ENCODE measurements at regions not wholly inside any gene's neighbourhood (a gene's known extent, or its start where the extent isn't known, plus 50 kb on each side); places are given as distances from the start of the nearest gene placed in this dataset.

DNA sequence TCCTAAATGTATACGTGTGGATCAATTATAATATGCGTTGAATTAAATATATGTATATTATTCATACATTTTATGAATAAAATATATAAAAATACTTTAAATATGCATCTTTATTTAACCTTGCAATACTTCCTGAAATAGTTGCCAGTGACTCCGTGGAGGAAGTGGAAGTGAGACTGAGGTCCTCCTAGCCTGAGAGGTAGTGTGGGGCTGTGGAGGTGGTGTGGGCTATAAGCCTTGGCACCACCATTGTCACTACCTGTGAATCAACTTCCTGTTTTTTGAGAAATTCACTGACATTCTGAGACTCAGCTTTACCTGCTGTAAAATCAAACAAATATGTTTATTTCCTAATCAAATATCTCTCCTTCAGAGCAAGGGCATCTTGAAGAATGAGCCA is 514.2 kb downstream of the VRK1 start:
- DNase-seq, result no peak

- no peak for DNase-seq
Measured at GRCh38 chr14:97312910-97313309, 515.7 kb downstream of the VRK1 start.

GRCh38 chr14:97315790-97316189 is 518.6 kb downstream of the VRK1 start:
- DNase-seq, result no peak

DNA sequence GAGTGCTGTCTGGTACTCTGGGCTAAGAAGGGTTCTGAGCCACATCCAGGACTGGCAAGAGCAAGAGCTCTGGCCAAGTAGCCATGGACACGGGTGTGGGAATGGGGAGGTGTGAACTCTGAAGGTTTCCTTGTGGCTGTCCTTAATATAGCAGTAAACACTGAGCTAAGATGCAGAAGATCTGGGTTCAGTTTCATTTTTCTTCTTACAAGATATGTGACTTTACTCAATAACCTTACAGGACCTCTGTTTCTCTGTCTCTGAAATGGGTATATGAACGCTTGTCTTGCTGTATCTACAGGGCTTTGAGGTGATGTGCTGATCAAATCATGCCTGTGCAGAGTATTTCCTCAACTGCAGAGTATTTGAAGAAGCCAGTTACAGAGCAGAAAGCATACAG is 521.2 kb downstream of the VRK1 start:
- DNase-seq, result no peak

GRCh38 chr14:97319691-97320090 is 522.5 kb downstream of the VRK1 start:
- no peak for DNase-seq

DNA sequence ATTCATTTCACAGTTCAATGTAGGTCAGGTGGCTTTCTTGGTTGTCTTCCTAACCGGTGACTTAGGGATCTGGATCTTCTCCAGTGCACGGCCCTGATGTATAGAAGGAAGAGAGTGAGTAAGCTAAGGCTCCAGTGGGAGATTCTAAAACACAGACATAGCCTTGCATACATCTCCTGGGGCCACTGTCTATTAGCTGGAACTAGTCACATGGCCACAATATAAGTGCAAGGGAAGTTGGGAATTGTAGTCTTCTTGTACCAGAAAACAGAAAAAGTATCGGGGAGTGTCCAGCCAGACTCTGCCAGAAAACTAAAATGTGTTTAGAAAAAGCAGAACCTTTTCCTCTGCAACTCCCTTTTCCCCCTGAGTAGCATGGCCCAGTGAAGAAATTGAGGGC is 531.6 kb downstream of the VRK1 start:
- DNase-seq, result no peak

- DNase-seq, result no peak
Measured at GRCh38 chr14:97329701-97330100, 532.5 kb downstream of the VRK1 start.

GRCh38 chr14:97331058-97331457 is 533.9 kb downstream of the VRK1 start:
- DNase-seq, result no peak

GRCh38 chr14:97331526-97331925 is 534.3 kb downstream of the VRK1 start:
- no peak for DNase-seq

GRCh38 chr14:97336179-97336578 is 539.0 kb downstream of the VRK1 start:
- DNase-seq, result no peak

GRCh38 chr14:97336816-97337215 is 539.6 kb downstream of the VRK1 start:
- DNase-seq, result no peak

DNA sequence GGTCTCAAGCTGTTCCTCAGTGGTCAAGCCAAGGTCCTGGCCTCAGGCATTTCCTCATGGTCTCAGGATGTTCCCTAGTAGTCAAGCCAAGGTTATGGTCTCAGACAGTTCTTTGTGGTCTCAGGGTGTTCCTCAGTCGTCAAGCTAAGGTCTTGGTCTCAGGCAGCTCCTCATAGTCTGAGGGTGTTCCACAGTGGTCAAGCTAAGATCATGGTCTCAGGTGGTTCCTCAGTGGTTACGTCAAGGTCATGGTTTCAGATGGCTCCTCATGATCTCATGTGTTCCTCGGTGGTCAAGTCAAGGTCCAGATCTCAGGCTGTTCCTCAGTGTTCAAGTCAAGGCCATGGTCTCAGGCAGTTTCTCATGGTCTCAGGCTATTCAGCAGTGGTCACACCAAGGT is 540.1 kb downstream of the VRK1 start:
- no peak for DNase-seq

GRCh38 chr14:97337670-97338069 is 540.5 kb downstream of the VRK1 start:
- DNase-seq, result no peak

GRCh38 chr14:97344666-97345065 is 547.5 kb downstream of the VRK1 start:
- DNase-seq, result no peak

- DNase-seq, result no peak
Measured at GRCh38 chr14:97346675-97347074, 549.5 kb downstream of the VRK1 start.

- DNase-seq, result no peak
Measured at GRCh38 chr14:97349463-97349862, 552.3 kb downstream of the VRK1 start.

- no peak for DNase-seq
Measured at GRCh38 chr14:97349946-97350345, 552.8 kb downstream of the VRK1 start.

- DNase-seq, result no peak
Measured at GRCh38 chr14:97350415-97350814, 553.2 kb downstream of the VRK1 start.

- no peak for DNase-seq
Measured at GRCh38 chr14:97350894-97351731, 553.9 kb downstream of the VRK1 start.

DNA sequence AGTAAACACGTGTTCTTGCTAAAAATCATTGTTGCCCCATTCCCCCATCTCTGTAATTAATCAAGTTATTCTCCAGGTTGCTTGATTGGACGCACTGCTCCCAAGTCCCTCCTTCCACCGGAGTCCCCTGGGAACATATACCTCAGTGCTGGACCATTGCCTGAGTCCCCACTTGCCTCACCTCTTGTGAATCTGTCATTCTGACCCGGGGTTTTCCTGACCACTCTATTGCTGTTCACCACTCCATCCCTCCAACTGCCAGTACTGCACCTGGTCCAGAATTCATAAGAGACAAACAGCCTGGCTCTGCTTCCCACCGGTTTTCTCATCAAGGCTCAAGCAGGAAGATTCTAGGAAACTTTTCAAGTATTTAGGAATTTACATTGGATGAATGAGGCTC is 555.9 kb downstream of the VRK1 start:
- no peak for DNase-seq

GRCh38 chr14:97354119-97354722 is 557.0 kb downstream of the VRK1 start:
- DNase-seq, result no peak

DNA sequence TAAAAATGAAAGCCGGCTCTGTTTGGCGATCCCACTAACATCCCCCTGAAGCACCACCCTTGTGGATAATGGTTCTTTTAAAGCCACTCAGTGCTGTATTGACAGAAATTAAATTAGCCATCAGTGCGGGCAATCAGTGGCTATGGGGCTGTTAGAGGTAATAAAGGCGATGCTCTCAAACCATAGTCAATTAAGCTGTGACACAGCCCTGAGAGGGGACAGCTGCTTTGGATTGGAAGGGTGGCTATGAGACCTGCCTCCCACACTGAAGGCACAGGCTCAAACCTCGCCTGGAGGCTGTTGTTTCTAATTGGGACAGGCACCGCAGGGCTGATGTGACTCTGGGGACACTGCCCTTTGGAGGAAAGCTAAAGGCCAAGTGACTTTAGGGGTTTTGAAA is 562.2 kb downstream of the VRK1 start:
- no peak for DNase-seq

- no peak for DNase-seq
Measured at GRCh38 chr14:97361181-97361580, 564.0 kb downstream of the VRK1 start.

- no peak for DNase-seq
Measured at GRCh38 chr14:97361958-97362357, 564.8 kb downstream of the VRK1 start.

DNA sequence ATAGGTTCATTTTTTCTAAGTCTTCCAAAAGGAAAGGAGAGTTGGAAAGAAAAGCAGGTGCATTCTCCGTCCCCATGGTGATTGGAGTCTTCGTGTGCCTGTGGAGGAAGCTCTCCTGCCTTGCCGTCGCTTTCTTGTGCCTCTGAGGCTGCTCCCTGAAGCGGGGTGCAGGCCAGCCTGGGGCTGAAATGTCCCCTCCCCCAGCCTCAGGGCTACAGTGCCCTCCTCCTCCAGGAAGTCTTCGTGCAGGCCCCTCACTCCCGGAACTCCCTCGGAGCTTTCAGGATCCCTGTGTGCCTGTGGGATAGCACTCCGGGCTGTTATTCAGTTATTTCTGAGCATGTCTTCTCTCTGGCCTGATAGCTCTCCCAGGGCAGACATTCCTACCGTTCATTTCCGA is 569.2 kb downstream of the VRK1 start:
- DNase-seq, result no peak

Data from DMS53 (cell line).